ENCODE measurements at regions not wholly inside any gene's neighbourhood (a gene's known extent, or its start where the extent isn't known, plus 50 kb on each side); places are given as distances from the start of the nearest gene placed in this dataset.

DNA sequence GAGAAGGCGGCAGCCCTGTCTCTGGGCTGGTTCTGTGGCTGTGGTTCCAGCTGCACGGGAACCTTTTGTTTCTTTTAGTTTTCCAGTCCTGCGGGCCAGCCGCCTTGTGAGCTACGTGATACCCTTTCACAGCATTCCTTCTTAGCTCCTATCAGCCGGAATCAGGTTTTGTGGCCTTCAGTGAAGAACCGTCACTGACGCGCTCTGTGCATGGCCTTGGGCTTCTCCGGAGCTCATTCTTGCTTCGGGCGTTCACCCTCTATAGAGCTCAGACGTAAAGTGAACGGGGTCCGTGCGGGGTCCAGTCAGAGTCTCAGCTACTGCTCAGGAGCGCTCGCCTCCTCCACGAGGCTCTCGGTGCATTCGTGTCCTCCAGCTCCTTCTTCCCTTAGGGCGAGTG is 166.7 kb downstream of the FAM43A start:
- TF ChIP-seq, protein P1, sequence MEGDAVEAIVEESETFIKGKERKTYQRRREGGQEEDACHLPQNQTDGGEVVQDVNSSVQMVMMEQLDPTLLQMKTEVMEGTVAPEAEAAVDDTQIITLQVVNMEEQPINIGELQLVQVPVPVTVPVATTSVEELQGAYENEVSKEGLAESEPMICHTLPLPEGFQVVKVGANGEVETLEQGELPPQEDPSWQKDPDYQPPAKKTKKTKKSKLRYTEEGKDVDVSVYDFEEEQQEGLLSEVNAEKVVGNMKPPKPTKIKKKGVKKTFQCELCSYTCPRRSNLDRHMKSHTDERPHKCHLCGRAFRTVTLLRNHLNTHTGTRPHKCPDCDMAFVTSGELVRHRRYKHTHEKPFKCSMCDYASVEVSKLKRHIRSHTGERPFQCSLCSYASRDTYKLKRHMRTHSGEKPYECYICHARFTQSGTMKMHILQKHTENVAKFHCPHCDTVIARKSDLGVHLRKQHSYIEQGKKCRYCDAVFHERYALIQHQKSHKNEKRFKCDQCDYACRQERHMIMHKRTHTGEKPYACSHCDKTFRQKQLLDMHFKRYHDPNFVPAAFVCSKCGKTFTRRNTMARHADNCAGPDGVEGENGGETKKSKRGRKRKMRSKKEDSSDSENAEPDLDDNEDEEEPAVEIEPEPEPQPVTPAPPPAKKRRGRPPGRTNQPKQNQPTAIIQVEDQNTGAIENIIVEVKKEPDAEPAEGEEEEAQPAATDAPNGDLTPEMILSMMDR (conservative IDR thresholded peaks at IDR 0.05; ENCODE audit: low read length), result no peak
- no peak overlapping the region for H3K4me3 ChIP-seq (ENCODE audit: low read length)
- no peak for DNase-seq (ENCODE audit: low read depth)

DNA sequence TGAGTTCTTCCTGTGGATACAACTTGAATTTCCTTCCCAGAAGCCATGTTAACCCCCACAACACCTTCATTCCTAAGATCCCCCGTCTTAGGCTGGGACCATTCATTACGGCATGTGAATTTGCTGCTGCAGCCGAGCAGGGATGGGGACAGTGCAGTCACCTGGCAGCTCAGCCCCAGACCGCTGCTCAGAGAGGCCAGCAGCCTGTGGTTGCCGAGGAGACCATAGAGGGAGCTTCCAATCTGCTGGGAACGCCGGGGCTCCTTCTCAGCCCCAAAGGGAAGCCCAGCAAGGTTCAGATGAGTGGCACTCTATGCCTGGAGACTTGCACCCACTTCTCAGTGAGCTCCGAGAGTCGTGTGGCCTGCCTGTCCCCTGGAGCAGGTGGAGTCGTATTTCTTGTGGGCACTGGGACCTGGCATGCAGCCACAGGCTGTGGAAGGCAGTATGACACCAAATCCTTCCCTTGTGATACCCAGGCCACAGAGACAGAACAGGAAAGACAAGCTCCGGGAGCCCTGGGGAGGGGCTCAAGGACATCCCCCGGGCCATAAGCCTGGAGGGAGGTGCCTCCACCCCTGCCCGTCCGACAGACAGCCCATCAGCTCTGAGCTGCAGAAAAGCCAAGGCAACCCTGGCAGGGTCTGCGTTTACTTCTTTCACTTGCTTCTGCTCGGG is 167.3 kb downstream of the FAM43A start:
- H3K4me3 ChIP-seq (ENCODE audit: low read length), result no peak overlapping the region
- TF ChIP-seq, protein P1 (conservative IDR thresholded peaks at IDR 0.05; ENCODE audit: low read length), result no peak
- no peak for DNase-seq (ENCODE audit: low read depth)

DNA sequence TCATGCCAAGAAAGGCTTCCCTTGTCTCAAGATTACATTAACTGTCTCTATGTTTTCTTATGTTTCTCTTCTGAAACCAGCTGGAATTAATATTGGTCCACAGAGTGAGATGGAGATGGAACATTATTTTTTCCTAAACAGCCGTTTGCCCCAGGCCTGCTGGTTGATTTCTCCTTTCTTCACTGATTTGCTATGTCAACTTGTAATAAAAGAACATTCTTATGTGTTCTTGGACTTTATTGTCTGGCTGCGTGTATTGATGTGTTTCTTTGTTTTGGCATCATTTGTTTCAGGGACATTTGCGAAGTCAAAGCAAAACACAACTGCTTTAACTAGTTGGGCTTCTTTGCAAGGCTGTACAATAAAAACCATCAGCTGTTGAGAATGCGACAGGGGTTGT is 168.5 kb downstream of the FAM43A start:
- H3K4me3 ChIP-seq (ENCODE audit: low read length), result no peak overlapping the region
- DNase-seq (ENCODE audit: low read depth), result no peak
- TF ChIP-seq, protein P1 (conservative IDR thresholded peaks at IDR 0.05; ENCODE audit: low read length), result no peak

DNA sequence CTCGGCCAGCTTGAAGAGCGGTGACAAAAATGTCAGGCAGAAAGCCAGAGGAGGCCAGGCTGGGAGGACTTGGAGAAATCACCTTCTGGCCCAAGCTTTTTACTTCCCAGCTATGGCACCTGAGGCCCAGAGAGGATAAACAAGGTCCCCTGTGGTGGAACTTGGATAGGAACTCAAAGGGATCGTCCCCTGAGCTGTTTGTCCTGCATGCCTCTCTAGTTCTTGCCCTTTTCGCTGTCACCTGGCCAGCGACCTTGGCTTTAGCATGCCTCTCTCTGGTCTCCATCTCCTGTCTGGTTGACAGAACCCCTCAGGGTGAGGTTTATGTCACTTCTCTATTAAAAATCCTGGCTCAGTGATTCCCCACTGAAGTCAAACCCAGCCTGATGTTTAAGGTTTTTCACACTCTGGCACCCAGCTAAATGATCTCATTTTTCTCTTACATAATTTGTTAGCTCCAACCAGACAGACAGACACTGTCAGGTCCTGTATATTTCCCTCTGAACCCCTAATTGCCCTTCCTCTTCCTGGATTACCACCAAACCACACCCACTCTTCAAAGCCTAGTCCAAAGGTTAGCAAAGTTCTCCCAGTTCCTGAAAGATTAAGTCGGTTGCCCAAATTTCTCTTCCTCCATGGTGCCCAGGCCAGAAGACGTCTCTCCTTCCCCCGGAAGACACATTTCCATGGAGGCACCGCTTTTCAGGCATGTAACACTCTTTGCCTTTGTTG is 169.1 kb downstream of the FAM43A start:
- no peak for DNase-seq (ENCODE audit: low read depth)
- TF ChIP-seq, protein P1 (conservative IDR thresholded peaks at IDR 0.05; ENCODE audit: low read length), result no peak
- no peak overlapping the region for H3K4me3 ChIP-seq (ENCODE audit: low read length)

DNA sequence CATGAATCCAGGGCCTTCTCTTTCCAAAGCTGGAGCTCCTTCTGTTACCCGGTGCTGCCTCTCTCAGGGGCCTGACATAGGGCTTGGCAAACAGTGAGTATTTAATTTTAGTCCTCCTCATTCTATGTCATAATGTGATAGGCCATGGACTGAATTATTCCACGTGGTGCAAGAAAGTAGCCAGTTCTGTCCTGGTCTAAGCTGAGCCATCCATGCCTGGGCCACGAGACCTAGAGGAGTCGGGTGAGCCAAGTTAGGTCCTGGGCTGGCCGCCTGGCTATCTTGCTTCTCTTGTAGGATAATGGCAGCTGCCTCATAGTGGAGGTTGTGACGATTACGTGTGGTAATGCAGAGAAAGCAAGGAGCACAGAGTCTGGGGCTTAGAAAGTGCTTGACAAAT is 170.6 kb downstream of the FAM43A start:
- no peak for DNase-seq (ENCODE audit: low read depth)
- TF ChIP-seq, protein P1 (conservative IDR thresholded peaks at IDR 0.05; ENCODE audit: low read length), result no peak
- H3K4me3 ChIP-seq (ENCODE audit: low read length), result no peak overlapping the region

DNA sequence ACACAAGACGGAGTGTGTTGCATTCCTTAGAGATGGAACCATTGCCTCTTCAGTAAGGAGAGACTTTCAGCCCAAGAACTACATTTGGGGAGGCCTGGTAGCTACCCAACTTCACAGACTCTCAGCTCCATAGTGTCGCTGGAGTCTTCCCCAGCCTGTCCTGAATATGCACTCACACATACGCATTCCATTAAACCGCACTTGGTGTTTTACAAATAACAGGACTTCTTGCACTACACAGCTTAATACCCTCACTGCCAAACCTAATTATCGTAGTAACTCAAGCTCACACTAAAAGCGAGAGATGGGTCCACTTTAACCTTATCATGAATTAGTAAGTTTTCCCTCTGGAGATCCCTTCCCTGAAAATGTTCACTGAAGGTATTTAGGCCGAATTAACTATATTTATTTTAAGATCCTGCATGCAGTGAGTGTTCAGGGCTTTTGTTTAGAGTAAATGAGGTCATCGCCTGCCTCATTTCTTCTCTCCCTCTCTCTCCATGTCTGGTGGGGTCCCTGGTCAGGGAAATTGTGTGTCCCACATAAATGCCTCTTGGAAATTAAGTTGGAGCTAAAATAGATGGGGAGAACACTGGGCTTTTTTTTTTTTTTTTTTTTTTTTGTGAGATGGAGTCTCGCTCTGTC is 171.9 kb downstream of the FAM43A start:
- DNase-seq (ENCODE audit: low read depth), result no peak
- TF ChIP-seq, protein P1 (conservative IDR thresholded peaks at IDR 0.05; ENCODE audit: low read length), result no peak
- no peak overlapping the region for H3K4me3 ChIP-seq (ENCODE audit: low read length)
